Esophagus squamous epithelium (tissue), 4 donors: ENCODE measurements at regions not wholly inside any gene's neighbourhood (a gene's known extent, or its start where the extent isn't known, plus 50 kb on each side); places are given as distances from the start of the nearest gene placed in this dataset.

Experiments used
- CTCF ChIP-seq, 6 experiments: fragments of 450-650 bp in 4 of 6; fragments of 200-600 bp in 2 of 6; sonication (generic) in 2 of 6; IDR thresholded peaks; one replicate each; pipeline ENCODE4 v1.5.1; 2016 to 2019; ENCODE audit warnings: antibody characterized with exemption in 6 of 6, mild to moderate bottlenecking in 4 of 6, moderate library complexity in 4 of 6
- POLR2A ChIP-seq, 4 donors: fragments of 450-650 bp; IDR thresholded peaks; one replicate each; pipeline ENCODE4 v1.6.1; 2017; ENCODE audit warnings: antibody characterized with exemption in 4 of 4, mild to moderate bottlenecking in 4 of 4, moderate library complexity in 3 of 4

- TF ChIP-seq CTCF (IDR thresholded peaks at IDR 0.05) (no peak), POLR2A (IDR thresholded peaks at IDR 0.05) (no peak)
These were observed 86.3 kb downstream of the MRPL32 start for GRCh38 chr7:43018446-43018845.
